ENCODE measurements at regions not wholly inside any gene's neighbourhood (a gene's known extent, or its start where the extent isn't known, plus 50 kb on each side); places are given as distances from the start of the nearest gene placed in this dataset.

- no peak overlapping the region for H3K27ac ChIP-seq (ENCODE audit: low read depth, low read length)
- no peak overlapping the region for H3K4me3 ChIP-seq (ENCODE audit: low read depth, low read length)
- no peaks in the 10 kb centered on the region for H3K36me3 ChIP-seq (ENCODE audit: control insufficient read depth, insufficient read depth, low read length)
- 82% methylated on average over 6 of the region's 6 CpGs for WGBS (ENCODE audit: insufficient coverage)
- H3K27me3 ChIP-seq (ENCODE audit: control insufficient read depth, insufficient read depth, low read length): peaks cover 2% of the 10 kb centered on the region
- H3K9me3 ChIP-seq (ENCODE audit: control insufficient read depth, insufficient read depth, low read length): no peaks in the 10 kb centered on the region
- H3K4me1 ChIP-seq (ENCODE audit: control insufficient read depth, insufficient read depth, low read length): peaks cover 33% of the 10 kb centered on the region
- no peak for DNase-seq (ENCODE audit: low read depth in 4 of 6, low spot score in 6 of 6)
Observed at GRCh38 chr10:131439705-131440104, 128.2 kb upstream of the TCERG1L start.

GRCh38 chr10:131440405-131441360, 129.2 kb upstream of the TCERG1L start:
- H3K4me1 ChIP-seq (ENCODE audit: control insufficient read depth, insufficient read depth, low read length): peaks cover 27% of the 10 kb centered on the region
- no peaks in the 10 kb centered on the region for H3K36me3 ChIP-seq (ENCODE audit: control insufficient read depth, insufficient read depth, low read length)
- no peak overlapping the region for H3K27ac ChIP-seq (ENCODE audit: low read depth, low read length)
- peaks cover 2% of the 10 kb centered on the region for H3K27me3 ChIP-seq (ENCODE audit: control insufficient read depth, insufficient read depth, low read length)
- no peak for DNase-seq (ENCODE audit: low read depth in 4 of 6, low spot score in 6 of 6)
- WGBS (ENCODE audit: insufficient coverage): 75% methylated on average over 25 of the region's 33 CpGs
- no peaks in the 10 kb centered on the region for H3K9me3 ChIP-seq (ENCODE audit: control insufficient read depth, insufficient read depth, low read length)
- H3K4me3 ChIP-seq (ENCODE audit: low read depth, low read length): no peak overlapping the region

- WGBS (ENCODE audit: insufficient coverage): 93% methylated on average over 6 of the region's 8 CpGs
- DNase-seq (ENCODE audit: low read depth in 4 of 6, low spot score in 6 of 6): no peak
- peaks cover 2% of the 10 kb centered on the region for H3K27me3 ChIP-seq (ENCODE audit: control insufficient read depth, insufficient read depth, low read length)
Observed at GRCh38 chr10:131442271-131442670, 130.8 kb upstream of the TCERG1L start.

GRCh38 chr10:131444286-131444685, 132.8 kb upstream of the TCERG1L start:
- H3K4me1 ChIP-seq (ENCODE audit: control insufficient read depth, insufficient read depth, low read length): peaks cover 2% of the 10 kb centered on the region
- no peaks in the 10 kb centered on the region for H3K9me3 ChIP-seq (ENCODE audit: control insufficient read depth, insufficient read depth, low read length)
- H3K27ac ChIP-seq (ENCODE audit: low read depth, low read length): no peak overlapping the region
- no peaks in the 10 kb centered on the region for H3K36me3 ChIP-seq (ENCODE audit: control insufficient read depth, insufficient read depth, low read length)
- H3K4me3 ChIP-seq (ENCODE audit: low read depth, low read length): no peak overlapping the region
- peaks cover 2% of the 10 kb centered on the region for H3K27me3 ChIP-seq (ENCODE audit: control insufficient read depth, insufficient read depth, low read length)
- no peak for DNase-seq (ENCODE audit: low read depth in 4 of 6, low spot score in 6 of 6)

More at GRCh38 chr10:131442271-131442670, 130.8 kb upstream of the TCERG1L start:
- Histone ChIP-seq H3K9me3 (ENCODE audit: control insufficient read depth, insufficient read depth, low read length) (no peaks in the 10 kb centered on the region), H3K36me3 (ENCODE audit: control insufficient read depth, insufficient read depth, low read length) (no peaks in the 10 kb centered on the region), H3K27ac (ENCODE audit: low read depth, low read length) (no peak overlapping the region), H3K4me1 (ENCODE audit: control insufficient read depth, insufficient read depth, low read length) (peaks cover 20% of the 10 kb centered on the region), H3K4me3 (ENCODE audit: low read depth, low read length) (no peak overlapping the region)

GRCh38 chr10:131444862-131445461, 133.4 kb upstream of the TCERG1L start:
- peaks cover 2% of the 10 kb centered on the region for H3K27me3 ChIP-seq (ENCODE audit: control insufficient read depth, insufficient read depth, low read length)
- WGBS (ENCODE audit: insufficient coverage): 66% methylated on average over 12 of the region's 12 CpGs
- no peak overlapping the region for H3K27ac ChIP-seq (ENCODE audit: low read depth, low read length)
- H3K9me3 ChIP-seq (ENCODE audit: control insufficient read depth, insufficient read depth, low read length): no peaks in the 10 kb centered on the region
- no peaks in the 10 kb centered on the region for H3K36me3 ChIP-seq (ENCODE audit: control insufficient read depth, insufficient read depth, low read length)
- DNase-seq (ENCODE audit: low read depth in 4 of 6, low spot score in 6 of 6): peak in 1 of 6 donors; percentile 81
- H3K4me1 ChIP-seq (ENCODE audit: control insufficient read depth, insufficient read depth, low read length): no peaks in the 10 kb centered on the region
- no peak overlapping the region for H3K4me3 ChIP-seq (ENCODE audit: low read depth, low read length)

- no peaks in the 10 kb centered on the region for H3K4me1 ChIP-seq (ENCODE audit: control insufficient read depth, insufficient read depth, low read length)
- no peaks in the 10 kb centered on the region for H3K27me3 ChIP-seq (ENCODE audit: control insufficient read depth, insufficient read depth, low read length)
- no peak overlapping the region for H3K27ac ChIP-seq (ENCODE audit: low read depth, low read length)
- no peak for DNase-seq (ENCODE audit: low read depth in 4 of 6, low spot score in 6 of 6)
- H3K9me3 ChIP-seq (ENCODE audit: control insufficient read depth, insufficient read depth, low read length): no peaks in the 10 kb centered on the region
- H3K4me3 ChIP-seq (ENCODE audit: low read depth, low read length): no peak overlapping the region
- WGBS (ENCODE audit: insufficient coverage): no CpG with 5 or more reads among the region's 8 CpGs
- H3K36me3 ChIP-seq (ENCODE audit: control insufficient read depth, insufficient read depth, low read length): no peaks in the 10 kb centered on the region
Observed at GRCh38 chr10:131445623-131446022, 134.1 kb upstream of the TCERG1L start.

GRCh38 chr10:131446171-131446570, 134.7 kb upstream of the TCERG1L start:
- Histone ChIP-seq H3K36me3 (ENCODE audit: control insufficient read depth, insufficient read depth, low read length) (no peaks in the 10 kb centered on the region), H3K27me3 (ENCODE audit: control insufficient read depth, insufficient read depth, low read length) (no peaks in the 10 kb centered on the region), H3K9me3 (ENCODE audit: control insufficient read depth, insufficient read depth, low read length) (no peaks in the 10 kb centered on the region), H3K4me1 (ENCODE audit: control insufficient read depth, insufficient read depth, low read length) (no peaks in the 10 kb centered on the region), H3K27ac (ENCODE audit: low read depth, low read length) (no peak overlapping the region), H3K4me3 (ENCODE audit: low read depth, low read length) (no peak overlapping the region)
- 70% methylated on average over 8 of the region's 12 CpGs for WGBS (ENCODE audit: insufficient coverage)
- DNase-seq (ENCODE audit: low read depth in 4 of 6, low spot score in 6 of 6): peak in 2 of 6 donors; percentile 89 to 92

GRCh38 chr10:131448171-131448570, 136.7 kb upstream of the TCERG1L start:
- H3K4me1 ChIP-seq (ENCODE audit: control insufficient read depth, insufficient read depth, low read length): peaks cover 11% of the 10 kb centered on the region
- no peaks in the 10 kb centered on the region for H3K9me3 ChIP-seq (ENCODE audit: control insufficient read depth, insufficient read depth, low read length)
- 88% methylated on average over 13 of the region's 13 CpGs for WGBS (ENCODE audit: insufficient coverage)
- no peak overlapping the region for H3K27ac ChIP-seq (ENCODE audit: low read depth, low read length)
- no peak overlapping the region for H3K4me3 ChIP-seq (ENCODE audit: low read depth, low read length)
- peak in 1 of 6 donors; percentile 45 for DNase-seq (ENCODE audit: low read depth in 4 of 6, low spot score in 6 of 6)
- H3K36me3 ChIP-seq (ENCODE audit: control insufficient read depth, insufficient read depth, low read length): no peaks in the 10 kb centered on the region
- no peaks in the 10 kb centered on the region for H3K27me3 ChIP-seq (ENCODE audit: control insufficient read depth, insufficient read depth, low read length)

- 89% methylated on average over 13 of the region's 14 CpGs for WGBS (ENCODE audit: insufficient coverage)
- DNase-seq (ENCODE audit: low read depth in 4 of 6, low spot score in 6 of 6): no peak
Observed at GRCh38 chr10:131448883-131449282, 137.4 kb upstream of the TCERG1L start.

More at GRCh38 chr10:131448883-131449282, 137.4 kb upstream of the TCERG1L start:
- Histone ChIP-seq H3K9me3 (ENCODE audit: control insufficient read depth, insufficient read depth, low read length) (no peaks in the 10 kb centered on the region), H3K27me3 (ENCODE audit: control insufficient read depth, insufficient read depth, low read length) (no peaks in the 10 kb centered on the region), H3K36me3 (ENCODE audit: control insufficient read depth, insufficient read depth, low read length) (no peaks in the 10 kb centered on the region), H3K4me3 (ENCODE audit: low read depth, low read length) (no peak overlapping the region), H3K27ac (ENCODE audit: low read depth, low read length) (no peak overlapping the region), H3K4me1 (ENCODE audit: control insufficient read depth, insufficient read depth, low read length) (peaks cover 18% of the 10 kb centered on the region)
